ENCODE measurements at regions not wholly inside any gene's neighbourhood (a gene's known extent, or its start where the extent isn't known, plus 50 kb on each side); places are given as distances from the start of the nearest gene placed in this dataset.

- TF ChIP-seq CTCF (IDR thresholded peaks at IDR 0.05) (no peak), NFIC (IDR thresholded peaks at IDR 0.05; ENCODE audit: borderline replicate concordance) (no peak), MAX (IDR thresholded peaks at IDR 0.05; ENCODE audit: low read depth) (no peak), RAD21 (IDR thresholded peaks at IDR 0.05; ENCODE audit: low read length) (no peak), ELF1 (IDR thresholded peaks at IDR 0.05) (no peak), POLR2AphosphoS5 (IDR thresholded peaks at IDR 0.05; ENCODE audit: low read depth, low read length) (no peak), EZH2phosphoT487 (IDR thresholded peaks at IDR 0.05; ENCODE audit: borderline replicate concordance, low read depth) (no peak), USF2 (IDR thresholded peaks at IDR 0.05; ENCODE audit: borderline replicate concordance, low read depth, low read length) (no peak)
Observed at GRCh38 chr2:195507447-195508138, 149.4 kb upstream of the SLC39A10 start.
